ENCODE measurements at regions not wholly inside any gene's neighbourhood (a gene's known extent, or its start where the extent isn't known, plus 50 kb on each side); places are given as distances from the start of the nearest gene placed in this dataset.

- DNase-seq (ENCODE audit: low read depth in 4 of 4, low spot score in 3 of 4), result no peak
Measured at GRCh38 chr12:13273097-13273496, 76.6 kb downstream of the EMP1 start.

DNA sequence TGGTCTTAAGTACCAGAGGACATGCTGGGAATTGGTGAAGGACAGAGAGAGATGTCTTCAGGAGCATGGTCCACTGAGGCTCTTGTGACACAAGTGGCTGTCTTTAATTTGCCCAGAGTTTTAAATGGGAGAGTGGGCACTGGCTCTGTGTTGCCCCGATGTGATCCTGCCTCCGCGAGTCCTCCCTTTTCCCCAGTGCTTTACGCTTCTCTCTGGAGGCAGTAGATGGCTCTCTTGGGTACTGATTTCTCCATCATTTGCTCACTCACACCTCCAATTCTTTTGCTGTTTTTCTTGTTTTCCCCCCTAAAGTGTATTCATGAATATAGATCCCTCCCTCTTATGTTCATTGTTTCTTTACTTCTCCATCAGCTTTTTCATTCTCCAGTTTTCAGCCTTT, 74.3 kb downstream of the EMP1 start:
- DNase-seq (ENCODE audit: low read depth in 4 of 4, low spot score in 3 of 4), result no peak

Measured in left renal pelvis (tissue), 4 donors.